Stomach (tissue), 8 donors: ENCODE measurements at regions not wholly inside any gene's neighbourhood (a gene's known extent, or its start where the extent isn't known, plus 50 kb on each side); places are given as distances from the start of the nearest gene placed in this dataset.
"Not testable (repeated sequence)": the region's sequence is repeated elsewhere in the genome, so short reads cannot be mapped to it uniquely, and the experiment has no call there.

Experiments
- DNase-seq, 2 donors: peaks; one replicate each; pipeline versions ENCODE4 v3.0.0 to v3.0.0-alpha.2; 2013 to 2019
- H3K27ac ChIP-seq, 5 donors: fragments of 200-600 bp in 4 of 5; sonication (generic) in 4 of 5; one replicate each; pipeline ENCODE4 v1.5.1; 2013 to 2019; ENCODE audit warnings: mild to moderate bottlenecking in 1 of 5, moderate library complexity in 1 of 5
- H3K27me3 ChIP-seq, 3 donors: fragments of 200-600 bp; sonication (generic); one replicate each; pipeline ENCODE4 v1.5.1; 2017 to 2019; ENCODE audit warnings: mixed run types in 1 of 3
- H3K36me3 ChIP-seq, 4 donors: fragments of 200-600 bp; sonication (generic); 1 replicate in 3 of 4; 2 replicates in 1 of 4; pipeline ENCODE4 v1.5.1; 2016 to 2019
- H3K4me1 ChIP-seq, 4 donors: fragments of 200-600 bp; sonication (generic); one replicate each; pipeline ENCODE4 v1.5.1; 2016 to 2019
- H3K4me3 ChIP-seq, 4 donors: fragments of 200-600 bp; sonication (generic) in 3 of 4; one replicate each; pipeline ENCODE4 v1.5.1; 2016 to 2019; ENCODE audit warnings: mild to moderate bottlenecking in 1 of 4
- H3K9me3 ChIP-seq, 4 donors: fragments of 200-600 bp; sonication (generic); one replicate each; pipeline ENCODE4 v1.5.1; 2016 to 2019
- EP300 ChIP-seq: sonication (generic); formaldehyde crosslinking; IDR thresholded peaks from one replicate; pipeline ENCODE4 v1.6.1; 2017; ENCODE audit warnings: antibody characterized with exemption
- POLR2A ChIP-seq, 4 donors: fragments of 450-650 bp; IDR thresholded peaks; one replicate each; pipeline ENCODE4 v1.6.1; 2016; ENCODE audit warnings: antibody characterized with exemption in 4 of 4, control low read depth in 2 of 4, mild to moderate bottlenecking in 1 of 4, moderate library complexity in 1 of 4
- POLR2AphosphoS5 ChIP-seq, 3 donors: sonication (generic); formaldehyde crosslinking; IDR thresholded peaks; one replicate each; pipeline ENCODE4 v1.6.1; 2016; ENCODE audit warnings: antibody characterized with exemption in 3 of 3
- WGBS, 5 donors: extraction: QIAGEN DNeasy Blood & Tissue Kit in 3 of 5; methylation state at CpG; one replicate each; pipeline versions ENCODE4 v1.1.5 to v1.1.7; 2013 to 2018; 5-methylcytosine and 5-hydroxymethylcytosine counted together
- intact Hi-C: fragments of 100-400 bp; cut with DNase I; formaldehyde crosslinking; loops from one replicate; pipeline ENCODE4 v1.15.1; 2023; ENCODE audit warnings: low total_unique reads
- TF ChIP-seq, protein P1 (sequence below), 7 experiments: fragments of 450-650 bp in 4 of 7; fragments of 200-600 bp in 3 of 7; sonication (generic) in 3 of 7; IDR thresholded peaks; one replicate each; pipeline ENCODE4 v1.5.1; 2016 to 2019; ENCODE audit warnings: antibody characterized with exemption in 7 of 7, control low read depth in 2 of 7, mild to moderate bottlenecking in 1 of 7
- donor health status: healthy with polysubstance abuse.
- donor health status: Bipolar disorder and iron deficiency.
- donor health status: healthy.

DNA sequence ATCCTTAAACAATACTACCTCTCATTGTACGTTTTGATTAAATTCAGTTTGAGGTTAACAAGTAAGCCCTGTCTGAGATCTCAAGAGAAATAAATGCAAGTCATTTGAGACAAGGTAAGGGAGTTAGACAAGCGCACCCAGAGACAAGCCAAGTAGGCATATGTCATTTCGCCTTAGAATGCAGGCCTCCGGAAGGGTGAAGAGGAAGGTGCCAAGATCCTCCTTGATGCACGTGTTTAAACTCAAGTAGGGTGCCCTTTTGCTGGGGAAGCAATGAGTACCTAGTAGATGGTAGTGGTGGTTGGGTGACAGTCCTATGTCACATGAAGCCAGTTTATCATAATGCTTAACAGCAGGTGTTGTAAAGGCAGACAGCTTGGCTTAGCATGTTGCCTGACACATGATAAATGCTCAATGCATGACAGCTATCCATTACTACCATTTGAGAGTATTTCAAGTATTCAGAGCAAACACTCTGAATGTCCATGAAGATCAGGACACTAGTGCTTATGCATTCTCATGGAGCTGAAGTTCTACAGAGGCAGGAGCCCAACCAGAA lies 415.9 kb downstream of the TMEM135 start:
- 81 to 92% (median 84%) methylated on average over 5 of the region's 5 CpGs for WGBS, 5 donors
- intact Hi-C loops: no loop called here
- H3K27ac ChIP-seq: no peak overlapping the region

DNA sequence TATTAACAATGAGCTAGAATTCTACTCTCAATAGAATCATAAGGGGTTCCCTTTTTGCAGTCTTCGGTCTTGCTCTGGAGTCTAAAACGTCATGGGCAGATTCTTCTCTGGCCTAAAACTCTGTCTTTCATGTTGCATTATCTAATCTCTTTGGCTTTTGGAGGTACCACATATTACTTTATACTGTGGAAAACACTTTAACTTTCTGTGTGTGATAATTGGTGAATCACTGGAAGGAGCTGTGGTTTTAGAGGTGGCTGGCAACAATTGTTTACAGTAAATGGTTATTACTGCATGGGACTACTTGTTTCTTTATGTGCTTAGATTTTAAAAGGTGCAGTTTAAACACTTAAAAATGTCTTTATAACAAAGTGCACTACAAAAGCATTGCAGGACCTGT lies 414.3 kb downstream of the TMEM135 start:
- H3K27me3 ChIP-seq, intact Hi-C loops, H3K4me3 ChIP-seq, H3K36me3 ChIP-seq, H3K27ac ChIP-seq, DNase-seq, H3K4me1 ChIP-seq, H3K9me3 ChIP-seq: not testable (repeated sequence)
- WGBS, 5 donors: 86 to 89% (median 88%) methylated on average over 2 of the region's 2 CpGs

More for the DNA sequence above, 415.9 kb downstream of the TMEM135 start:
- no peak overlapping the region for H3K4me3 ChIP-seq
- H3K9me3 ChIP-seq: no peaks in the 10 kb centered on the region
- H3K27me3 ChIP-seq: no peaks in the 10 kb centered on the region
- TF ChIP-seq POLR2AphosphoS5 (IDR thresholded peaks at IDR 0.05) (no peak), POLR2A (IDR thresholded peaks at IDR 0.05) (no peak), EP300 (no peak)
- TF ChIP-seq, protein P1, sequence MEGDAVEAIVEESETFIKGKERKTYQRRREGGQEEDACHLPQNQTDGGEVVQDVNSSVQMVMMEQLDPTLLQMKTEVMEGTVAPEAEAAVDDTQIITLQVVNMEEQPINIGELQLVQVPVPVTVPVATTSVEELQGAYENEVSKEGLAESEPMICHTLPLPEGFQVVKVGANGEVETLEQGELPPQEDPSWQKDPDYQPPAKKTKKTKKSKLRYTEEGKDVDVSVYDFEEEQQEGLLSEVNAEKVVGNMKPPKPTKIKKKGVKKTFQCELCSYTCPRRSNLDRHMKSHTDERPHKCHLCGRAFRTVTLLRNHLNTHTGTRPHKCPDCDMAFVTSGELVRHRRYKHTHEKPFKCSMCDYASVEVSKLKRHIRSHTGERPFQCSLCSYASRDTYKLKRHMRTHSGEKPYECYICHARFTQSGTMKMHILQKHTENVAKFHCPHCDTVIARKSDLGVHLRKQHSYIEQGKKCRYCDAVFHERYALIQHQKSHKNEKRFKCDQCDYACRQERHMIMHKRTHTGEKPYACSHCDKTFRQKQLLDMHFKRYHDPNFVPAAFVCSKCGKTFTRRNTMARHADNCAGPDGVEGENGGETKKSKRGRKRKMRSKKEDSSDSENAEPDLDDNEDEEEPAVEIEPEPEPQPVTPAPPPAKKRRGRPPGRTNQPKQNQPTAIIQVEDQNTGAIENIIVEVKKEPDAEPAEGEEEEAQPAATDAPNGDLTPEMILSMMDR (IDR thresholded peaks at IDR 0.05): no peak
- H3K4me1 ChIP-seq: no peaks in the 10 kb centered on the region
- no peak for DNase-seq
- H3K36me3 ChIP-seq: no peaks in the 10 kb centered on the region

DNA sequence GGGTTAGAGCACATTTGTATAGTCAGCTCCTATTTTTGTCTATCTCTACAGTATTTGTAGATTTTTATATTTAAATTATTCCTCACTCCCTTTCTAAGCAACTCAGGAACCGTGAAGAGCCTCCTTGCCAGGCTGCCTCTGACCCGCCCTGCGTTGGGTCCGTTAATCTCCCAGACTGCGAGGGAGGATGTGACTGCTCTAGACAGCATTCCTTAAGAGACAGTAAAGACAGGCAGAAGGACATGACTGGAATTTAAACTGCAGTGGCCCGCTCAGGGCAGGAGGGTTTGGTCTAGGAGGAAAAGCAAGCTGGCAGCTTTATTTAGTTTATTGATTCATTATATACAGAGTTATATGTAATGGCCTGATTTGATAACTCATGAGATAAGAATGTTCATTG lies 413.7 kb downstream of the TMEM135 start:
- 70 to 81% (median 77%) methylated on average over 6 of the region's 6 CpGs for WGBS, 5 donors

DNA sequence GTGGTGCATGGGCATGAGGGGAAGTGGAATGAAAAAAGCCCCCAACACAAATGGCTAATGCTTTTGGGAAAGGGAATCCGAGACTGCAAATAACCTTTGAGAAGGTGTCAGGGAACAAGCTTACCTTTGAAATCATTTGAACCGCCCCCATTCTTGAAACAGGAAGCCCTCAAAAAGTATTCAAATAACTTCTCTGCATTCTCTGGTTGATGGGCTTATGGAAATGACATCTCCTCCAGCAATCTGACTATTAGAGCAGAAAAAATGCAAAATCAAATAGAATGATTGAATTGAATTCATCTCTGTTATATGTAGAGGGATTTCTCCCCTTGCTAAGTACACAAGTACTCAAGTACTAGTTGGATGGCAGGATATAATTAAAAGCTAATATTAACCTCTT lies 409.9 kb downstream of the TMEM135 start:
- no peak for DNase-seq

More for the DNA sequence above, 413.7 kb downstream of the TMEM135 start:
- H3K27me3 ChIP-seq: no peaks in the 10 kb centered on the region
- H3K27ac ChIP-seq: no peak overlapping the region
- TF ChIP-seq POLR2A (IDR thresholded peaks at IDR 0.05) (no peak), POLR2AphosphoS5 (IDR thresholded peaks at IDR 0.05) (no peak), EP300 (no peak)
- TF ChIP-seq, protein P1 (IDR thresholded peaks at IDR 0.05): no peak
- intact Hi-C loops: no loop called here
- H3K36me3 ChIP-seq: no peaks in the 10 kb centered on the region
- H3K4me1 ChIP-seq: no peaks in the 10 kb centered on the region
- no peaks in the 10 kb centered on the region for H3K9me3 ChIP-seq
- no peak for DNase-seq
- no peak overlapping the region for H3K4me3 ChIP-seq

DNA sequence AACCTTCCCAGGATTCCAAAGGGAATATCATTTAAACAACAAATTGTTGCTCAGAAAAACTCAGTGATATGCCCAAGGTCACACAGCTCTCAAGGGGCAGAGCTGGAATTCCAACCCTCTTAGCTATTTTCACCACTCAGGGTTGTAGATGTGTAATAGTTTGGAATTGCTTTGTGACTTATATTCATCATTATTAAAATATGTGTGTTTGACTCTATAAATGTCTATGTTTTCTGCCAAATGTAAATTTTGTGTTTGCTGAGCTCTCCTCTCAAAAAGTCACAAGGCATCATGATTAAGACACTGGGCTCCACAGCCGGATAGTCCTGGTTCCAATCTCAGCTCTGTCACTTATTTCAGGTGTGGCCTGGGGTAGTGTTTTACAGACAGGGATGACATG lies 407.3 kb downstream of the TMEM135 start:
- 71 to 93% (median 78%) methylated on average over 1 of the region's 1 CpG for WGBS, 5 donors
- Histone ChIP-seq H3K27ac (no peak overlapping the region), H3K4me3 (no peak overlapping the region), H3K4me1 (peaks cover 0 to 3% (median 0%) of the 10 kb centered on the region in 4 donors), H3K27me3 (no peaks in the 10 kb centered on the region), H3K9me3 (no peaks in the 10 kb centered on the region), H3K36me3 (no peaks in the 10 kb centered on the region)
- no peak for TF ChIP-seq EP300
- no peak for TF ChIP-seq POLR2A (IDR thresholded peaks at IDR 0.05)
- no peak for TF ChIP-seq POLR2AphosphoS5 (IDR thresholded peaks at IDR 0.05)
- TF ChIP-seq, protein P1 (IDR thresholded peaks at IDR 0.05): no peak
- intact Hi-C loops: no loop called here
- DNase-seq: no peak

More for the DNA sequence above, 409.9 kb downstream of the TMEM135 start:
- intact Hi-C loops: no loop called here
- H3K4me1 ChIP-seq: no peaks in the 10 kb centered on the region
- no peaks in the 10 kb centered on the region for H3K27me3 ChIP-seq
- no peak overlapping the region for H3K4me3 ChIP-seq
- no peak overlapping the region for H3K27ac ChIP-seq
- 74 to 87% (median 81%) methylated on average over 2 of the region's 2 CpGs for WGBS, 5 donors
- no peak for TF ChIP-seq POLR2AphosphoS5 (IDR thresholded peaks at IDR 0.05)
- TF ChIP-seq, protein P1 (IDR thresholded peaks at IDR 0.05): no peak
- no peak for TF ChIP-seq EP300
- no peak for TF ChIP-seq POLR2A (IDR thresholded peaks at IDR 0.05)
- no peaks in the 10 kb centered on the region for H3K9me3 ChIP-seq
- H3K36me3 ChIP-seq: no peaks in the 10 kb centered on the region
